GM19468 (cell line): ENCODE measurements at regions not wholly inside any gene's neighbourhood (a gene's known extent, or its start where the extent isn't known, plus 50 kb on each side); places are given as distances from the start of the nearest gene placed in this dataset.

Experiments used
- ATAC-seq: cut with Tn5 transposase; IDR thresholded peaks from one replicate; pipeline ENCODE4 v1.9.1; 2021; ENCODE audit warnings: mild to moderate bottlenecking, moderate library complexity, moderate number of reproducible peaks; ENCODE audit not compliant: unreplicated experiment; ENCODE audit errors: extremely low read depth

DNA sequence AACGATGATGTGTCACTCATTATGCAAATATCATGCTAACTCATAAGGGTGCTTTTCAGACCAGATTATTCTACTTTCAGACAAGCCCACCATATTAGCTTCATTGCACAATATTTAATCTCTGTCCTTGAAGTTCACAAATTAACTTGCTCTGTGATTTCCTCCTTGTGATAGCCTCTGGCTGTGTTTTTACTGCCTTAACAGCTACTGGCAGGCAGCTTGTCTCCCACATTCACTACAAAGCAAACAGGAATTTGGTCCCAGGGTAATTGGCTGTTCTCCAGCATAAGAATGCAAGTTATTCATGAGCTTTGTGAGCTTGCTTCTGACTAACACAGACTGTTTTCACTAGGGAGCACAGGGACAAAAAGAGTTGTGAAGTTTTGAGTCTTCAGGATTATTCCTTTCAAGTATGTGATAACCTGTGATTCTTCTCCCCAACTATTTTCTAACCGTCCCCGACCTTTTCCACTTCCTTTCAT is 87.9 kb upstream of the HMCN1 start:
- no peak for ATAC-seq

DNA sequence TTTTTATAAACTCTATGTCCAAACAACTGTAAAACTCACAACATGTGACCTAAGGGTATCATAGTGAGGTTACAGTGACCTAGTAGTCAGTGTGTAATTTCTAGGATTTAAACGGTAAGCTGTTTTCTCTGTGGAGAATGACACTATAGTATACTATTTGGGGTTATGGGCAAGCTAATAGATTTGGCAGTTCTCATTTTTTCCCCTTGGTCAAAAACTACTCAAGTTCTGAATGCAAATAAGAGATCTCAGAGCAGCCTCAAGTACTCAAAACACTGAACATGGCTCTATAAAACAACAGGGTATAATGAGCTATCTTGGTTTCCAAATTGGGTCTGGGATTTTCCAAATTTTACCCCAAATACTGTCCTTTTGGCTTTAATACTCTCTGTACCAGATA is 88.5 kb upstream of the HMCN1 start:
- no peak for ATAC-seq

DNA sequence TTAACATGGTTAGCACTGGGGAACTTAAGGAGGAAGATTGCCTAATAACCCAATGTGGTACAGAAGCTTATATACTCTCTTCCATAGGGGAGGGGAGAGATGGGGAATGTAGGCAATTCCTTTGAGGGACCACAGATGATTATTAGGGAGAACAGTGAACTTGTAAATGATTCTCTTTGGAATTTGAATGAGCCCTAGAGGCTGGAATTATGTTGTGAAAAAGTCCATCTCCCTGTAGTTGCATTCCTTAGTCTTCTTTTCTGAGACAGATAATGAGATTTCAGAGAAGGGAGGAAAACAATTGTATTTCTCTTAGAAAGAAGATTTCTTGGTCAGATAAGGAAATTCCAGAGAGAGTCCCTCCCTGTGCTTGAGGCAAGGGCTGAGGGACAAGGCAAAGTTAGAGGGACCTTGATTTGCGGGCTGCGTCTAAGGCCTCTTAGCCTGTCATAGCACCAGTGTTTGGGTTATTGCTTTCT is 89.0 kb upstream of the HMCN1 start:
- no peak for ATAC-seq

DNA sequence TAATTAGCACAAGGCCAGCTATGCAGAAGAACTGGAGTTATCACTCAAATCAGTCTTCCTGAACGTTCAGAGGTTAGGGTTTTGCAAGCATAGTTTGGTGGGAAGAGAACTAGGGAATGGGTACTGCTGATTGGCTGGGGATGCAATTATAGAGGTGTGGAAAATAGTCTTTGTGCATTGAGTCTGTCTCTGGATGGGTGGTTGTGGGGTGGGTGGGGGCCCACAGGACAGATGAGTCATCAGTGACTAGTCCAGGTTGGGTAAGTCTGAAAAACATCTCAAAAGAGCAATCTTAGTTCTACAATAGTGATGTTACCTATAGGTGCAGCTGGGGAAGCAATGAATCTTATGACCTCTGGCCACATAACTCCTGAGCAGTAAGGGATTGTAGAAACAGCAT is 89.7 kb upstream of the HMCN1 start:
- ATAC-seq = no peak

DNA sequence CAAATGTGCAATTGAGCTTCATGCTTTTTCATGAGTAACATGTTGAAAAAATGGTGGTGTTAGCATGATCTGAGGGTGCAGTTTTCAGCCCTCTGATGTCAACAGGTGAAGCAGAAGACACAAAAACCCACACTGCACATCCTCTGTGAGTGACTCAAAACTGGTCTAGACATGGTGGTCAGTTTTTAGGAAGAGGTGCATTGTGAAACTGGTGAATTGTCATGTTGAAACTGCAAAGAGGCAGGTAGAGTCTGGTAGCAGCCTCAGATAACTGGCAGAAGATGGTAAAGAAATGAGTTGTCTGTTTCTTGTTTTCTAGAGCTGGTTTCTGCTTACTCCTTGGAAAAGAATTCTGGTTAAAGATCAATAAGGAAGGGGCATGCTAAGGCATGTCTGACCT is 97.3 kb upstream of the HMCN1 start:
- ATAC-seq = peak; percentile 100

DNA sequence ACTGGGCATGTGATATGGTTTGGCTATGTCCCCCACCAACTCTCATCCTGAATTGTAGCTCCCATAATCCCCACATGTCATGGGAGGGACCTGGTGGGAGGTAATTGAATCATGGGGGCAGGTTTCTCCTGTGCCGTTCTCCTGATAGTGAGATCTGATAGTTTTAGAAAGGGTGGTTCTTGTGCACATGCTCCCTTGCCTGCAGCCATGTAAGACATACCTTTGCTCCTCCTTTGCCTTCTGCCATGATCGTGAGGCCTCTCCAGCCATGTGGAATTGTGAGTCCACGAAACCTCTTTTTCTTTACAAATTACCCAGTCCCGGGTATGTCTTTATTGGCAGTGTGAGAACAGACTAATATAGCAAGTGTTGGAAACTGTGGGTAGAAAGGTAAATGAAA is 99.5 kb upstream of the HMCN1 start:
- ATAC-seq = no peak

DNA sequence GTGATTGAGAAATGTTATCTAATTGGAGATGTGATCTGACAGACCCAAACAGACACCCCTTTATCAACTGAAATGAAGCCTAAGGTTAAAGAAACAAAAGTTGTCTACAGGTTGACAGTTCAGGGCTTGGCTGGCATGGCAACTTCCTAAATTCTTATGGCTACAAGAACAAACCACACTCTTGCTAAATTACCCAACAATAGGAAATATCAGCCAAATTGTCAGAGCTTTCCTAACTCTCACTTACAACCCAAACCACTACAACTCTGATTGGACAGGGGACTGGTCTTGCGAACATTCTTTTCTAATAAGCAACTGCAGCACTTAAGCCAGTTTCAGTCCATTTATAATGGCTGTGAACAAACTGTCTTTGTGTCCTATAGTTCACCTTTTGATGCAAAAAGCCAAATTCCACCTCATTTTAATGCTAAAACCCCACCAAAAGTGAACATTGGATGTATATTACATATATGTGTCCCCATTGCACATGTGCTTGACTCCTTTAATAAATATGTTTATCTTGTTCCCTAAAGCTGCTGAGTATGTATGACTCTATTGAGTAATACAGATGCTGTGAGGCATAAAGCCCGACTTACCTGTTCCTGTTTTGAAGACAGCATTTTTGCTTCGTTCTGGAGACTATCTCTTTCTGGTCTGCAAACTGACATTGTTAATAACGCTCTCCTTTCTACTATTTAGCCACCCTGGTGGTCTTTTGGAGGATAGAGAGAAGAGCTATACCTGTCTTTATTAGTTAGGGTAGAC is 101.3 kb upstream of the HMCN1 start:
- ATAC-seq = no peak

DNA sequence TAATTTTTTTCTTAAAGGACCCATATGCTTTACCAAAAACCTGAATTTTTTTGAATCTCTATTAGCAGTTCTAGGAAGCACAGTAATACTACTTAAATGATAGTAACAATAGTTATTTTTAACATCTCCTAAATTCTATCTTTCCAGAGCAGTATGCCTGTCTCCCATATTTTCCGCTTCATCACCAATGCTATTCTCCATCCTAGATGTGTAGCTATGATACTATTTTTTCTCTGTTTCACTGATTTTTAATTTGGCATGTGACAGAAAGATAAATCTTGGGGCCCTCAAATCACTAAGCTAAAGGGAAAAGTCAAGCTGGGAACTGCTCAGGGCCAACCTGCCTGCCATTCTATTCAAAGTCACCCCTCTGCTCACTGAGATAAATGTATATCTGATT is 102.3 kb upstream of the HMCN1 start:
- no peak for ATAC-seq

DNA sequence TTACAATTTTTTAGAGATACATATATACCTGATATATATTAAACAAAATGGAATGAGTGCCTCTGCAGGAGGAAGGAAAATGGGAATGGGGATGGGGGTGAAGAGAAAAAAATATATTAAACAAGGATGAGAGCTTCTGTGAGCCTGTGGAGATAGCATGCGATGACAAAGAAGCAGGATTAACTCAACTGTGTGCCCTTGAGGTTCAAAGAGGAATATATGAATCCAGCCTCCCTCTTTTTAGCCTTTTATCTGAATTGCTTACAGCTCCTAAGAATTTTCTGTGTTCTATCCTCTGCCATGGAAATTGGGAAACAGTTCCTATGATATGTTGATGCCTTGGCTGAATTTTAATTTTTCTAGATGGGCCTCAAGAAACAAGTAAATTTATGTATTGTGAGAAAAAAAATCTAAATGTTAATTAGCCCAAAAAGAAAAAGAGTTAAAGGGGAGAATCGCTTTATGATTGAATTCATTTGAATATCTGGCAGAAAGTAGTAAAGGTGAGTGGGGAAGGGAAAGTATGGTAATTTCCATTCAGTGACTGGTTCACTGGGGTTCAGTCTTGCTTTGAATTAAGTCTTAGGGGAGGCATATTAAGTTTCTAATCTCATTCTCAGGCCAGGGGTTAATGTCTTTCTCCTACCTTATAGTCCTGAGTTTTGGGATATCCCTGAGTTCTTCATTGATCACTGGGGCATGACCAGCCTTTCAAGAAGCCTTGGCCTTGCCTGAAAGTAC is 106.3 kb upstream of the HMCN1 start:
- no peak for ATAC-seq

DNA sequence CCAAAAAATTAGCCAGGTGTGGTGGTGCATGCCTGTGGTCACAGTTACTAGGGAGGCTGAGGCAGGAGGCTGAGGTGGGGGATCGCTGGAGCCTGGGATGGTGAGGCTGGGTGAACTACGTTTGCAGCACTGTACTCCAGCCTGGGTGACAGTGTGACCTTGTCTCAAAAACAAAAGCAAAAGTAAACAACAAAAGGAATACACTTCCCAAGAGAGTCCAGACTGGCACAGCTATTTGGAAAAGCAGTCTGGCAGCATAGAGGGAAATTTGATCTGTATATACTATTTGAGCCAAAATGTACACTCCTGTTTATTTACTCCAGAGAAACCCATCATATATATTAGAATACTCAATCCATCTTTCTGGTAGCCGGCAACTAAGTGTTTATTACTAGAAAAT is 107.0 kb upstream of the HMCN1 start:
- no peak for ATAC-seq

DNA sequence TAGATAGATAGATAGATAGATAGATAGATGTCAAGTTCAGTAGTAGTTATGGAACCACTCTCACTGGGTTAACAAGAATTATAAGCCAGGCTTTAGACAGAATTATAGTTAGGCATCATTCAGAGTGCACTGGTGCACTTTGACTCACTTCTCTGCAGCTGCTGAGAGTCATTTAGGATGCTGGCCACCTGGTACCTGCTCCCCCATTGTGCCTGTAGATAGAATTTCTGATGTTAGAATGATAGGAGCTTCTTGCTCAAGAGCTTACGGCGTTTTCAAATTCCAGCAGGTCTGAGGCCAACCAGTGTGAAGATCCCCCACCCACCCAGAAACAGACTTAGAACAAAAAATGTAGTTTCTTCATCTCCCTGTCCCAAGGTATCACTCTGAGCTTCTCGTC is 107.8 kb upstream of the HMCN1 start:
- no peak for ATAC-seq

DNA sequence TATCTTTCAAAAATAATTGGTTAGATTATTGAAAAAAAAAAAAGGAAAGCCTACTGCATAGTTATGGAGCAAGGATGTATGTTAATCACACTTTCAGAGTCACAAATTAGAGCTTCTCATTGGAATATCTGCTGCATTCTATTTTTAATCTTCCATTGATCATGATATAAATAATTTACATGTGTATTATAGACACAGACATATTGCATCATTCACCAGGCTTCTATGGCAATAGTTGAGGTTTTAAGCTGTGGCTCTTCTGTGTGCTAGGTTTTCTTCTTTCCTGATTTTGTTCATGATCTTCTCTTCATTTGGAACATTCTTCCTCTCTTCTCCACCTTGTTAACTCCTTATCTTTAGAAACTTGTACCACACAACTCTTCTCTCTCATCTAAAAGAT is 123.2 kb upstream of the HMCN1 start:
- no peak for ATAC-seq

DNA sequence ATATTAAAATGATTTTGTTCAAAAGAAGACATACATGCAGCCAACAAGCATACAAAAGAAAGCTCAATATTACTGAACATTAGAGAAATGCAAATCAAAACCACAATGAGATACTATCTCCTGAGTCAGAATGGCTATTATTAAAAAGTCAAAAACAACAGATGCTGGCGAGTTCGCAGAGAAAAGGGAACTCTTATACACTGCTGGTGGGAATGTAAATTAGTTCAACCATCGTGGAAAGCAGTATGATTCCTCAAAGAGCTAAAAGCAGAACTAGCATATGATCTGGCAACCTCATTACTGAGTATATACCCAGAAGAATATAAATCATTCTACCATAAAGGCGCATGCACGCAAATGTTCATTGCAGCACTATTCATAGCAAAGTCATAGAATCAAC is 126.0 kb upstream of the HMCN1 start:
- no peak for ATAC-seq

DNA sequence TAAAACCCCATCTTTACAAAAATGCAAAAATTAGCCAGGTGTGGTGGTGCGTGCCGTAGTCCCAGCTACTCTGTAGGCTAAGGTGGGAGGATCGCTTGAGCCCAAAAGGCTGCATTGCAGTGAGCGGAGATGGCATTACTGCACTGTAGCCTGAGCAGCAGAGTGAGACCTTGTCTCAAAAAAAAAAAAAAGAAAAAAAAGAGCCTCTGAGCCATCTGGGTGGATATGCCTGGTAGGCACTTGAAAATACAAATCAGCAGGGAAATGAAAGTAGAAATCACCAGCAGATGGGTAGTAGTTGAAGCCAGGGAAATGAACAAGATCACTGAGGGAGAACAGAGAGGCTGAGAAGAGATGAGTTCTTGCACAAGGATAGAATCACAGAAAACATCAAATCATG is 131.0 kb upstream of the HMCN1 start:
- ATAC-seq = peak; percentile 60

DNA sequence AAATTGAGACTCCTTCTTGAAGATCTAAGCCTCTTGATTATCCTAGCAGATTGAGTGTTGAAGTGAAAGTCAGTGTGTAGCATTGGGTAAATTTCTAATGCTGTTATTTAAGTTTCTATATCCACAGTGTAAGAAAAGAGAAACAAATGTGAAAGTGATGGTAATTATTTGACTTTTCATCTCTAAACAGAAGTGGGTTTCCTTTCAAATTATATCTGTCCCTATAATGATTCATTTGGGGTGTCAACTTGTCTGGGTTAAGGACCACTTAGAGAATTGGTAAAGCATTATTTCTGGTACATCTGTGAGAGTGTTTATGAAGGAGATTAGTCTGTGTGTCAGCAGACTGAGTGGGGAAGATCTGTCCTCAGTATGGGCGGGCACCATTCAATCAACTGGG is 133.0 kb upstream of the HMCN1 start:
- peak; percentile 16 for ATAC-seq

DNA sequence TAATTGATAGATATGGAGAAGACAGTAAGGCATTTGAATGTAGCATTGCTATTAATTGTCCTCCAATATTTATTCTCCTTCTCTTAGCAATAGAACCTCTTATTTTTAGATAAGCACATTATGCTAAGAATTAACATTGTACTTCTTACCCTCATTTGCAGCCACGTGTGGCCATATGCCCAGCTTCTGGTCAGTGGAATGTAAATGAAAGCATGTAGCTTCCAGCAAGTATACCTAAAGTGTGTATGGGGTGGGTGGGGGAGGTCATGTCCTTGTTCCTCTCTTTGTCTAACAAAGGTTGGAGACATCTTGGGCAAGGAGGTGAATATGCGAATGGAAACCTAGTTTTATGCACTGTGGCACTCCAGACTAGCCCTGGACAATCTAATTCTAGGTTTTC is 133.6 kb upstream of the HMCN1 start:
- no peak for ATAC-seq

DNA sequence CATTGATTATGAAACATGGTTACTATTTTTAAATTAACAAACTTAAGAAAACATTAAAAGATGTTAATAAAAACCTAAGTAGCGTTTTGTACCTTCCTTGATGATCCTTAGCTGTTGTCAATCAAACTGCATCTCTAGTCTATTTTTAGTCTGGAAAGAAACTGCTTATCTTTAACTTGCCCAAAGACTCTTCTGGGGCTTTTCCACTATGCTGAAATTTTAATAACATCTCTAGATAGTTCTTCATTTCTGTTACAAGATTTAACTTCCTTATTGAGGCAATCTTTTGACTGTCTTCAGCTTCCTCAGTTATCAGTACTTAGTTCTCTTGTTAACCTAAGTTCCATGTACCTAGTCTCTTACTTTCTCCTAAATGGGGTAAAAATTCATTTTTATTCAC is 135.9 kb upstream of the HMCN1 start:
- ATAC-seq = no peak

DNA sequence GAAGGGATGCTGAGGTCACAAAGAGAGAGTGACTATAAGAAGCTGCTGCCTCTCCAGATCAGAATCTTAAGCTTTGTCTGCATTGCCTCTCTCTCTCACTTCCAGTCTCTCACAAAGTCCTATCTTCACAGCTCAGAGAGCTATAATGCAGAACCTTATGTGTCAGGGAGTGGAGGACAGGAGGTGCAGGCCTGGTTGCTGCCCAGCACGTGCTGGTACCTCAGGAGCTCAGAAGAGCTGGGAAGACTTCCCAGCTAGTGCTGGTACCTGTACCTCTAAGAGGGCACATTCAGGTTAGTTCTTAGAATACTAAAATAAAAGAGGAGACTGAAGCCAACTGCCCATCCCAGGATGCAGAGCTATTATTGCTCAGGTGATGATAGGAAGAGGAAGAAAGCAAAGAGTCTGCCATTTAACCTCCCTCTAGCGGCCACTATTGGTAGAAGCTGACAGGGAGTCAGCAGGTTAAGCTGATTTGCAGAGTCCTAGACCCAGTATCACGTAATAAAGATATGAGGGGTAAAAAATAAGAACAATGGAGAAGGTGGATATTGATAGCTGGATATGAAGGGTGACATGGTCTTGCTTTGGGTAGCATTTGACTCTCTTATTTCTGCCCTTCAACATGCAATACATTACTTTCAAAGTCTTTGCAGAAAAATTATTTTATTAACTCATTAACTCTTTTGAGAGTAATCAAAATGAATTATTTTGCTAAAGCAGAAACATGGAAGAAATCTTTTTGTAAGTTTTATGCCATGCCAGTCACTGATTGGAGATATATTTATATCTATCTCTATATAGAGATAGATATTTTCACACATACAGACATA is 138.1 kb upstream of the HMCN1 start:
- peak; percentile 49 for ATAC-seq

DNA sequence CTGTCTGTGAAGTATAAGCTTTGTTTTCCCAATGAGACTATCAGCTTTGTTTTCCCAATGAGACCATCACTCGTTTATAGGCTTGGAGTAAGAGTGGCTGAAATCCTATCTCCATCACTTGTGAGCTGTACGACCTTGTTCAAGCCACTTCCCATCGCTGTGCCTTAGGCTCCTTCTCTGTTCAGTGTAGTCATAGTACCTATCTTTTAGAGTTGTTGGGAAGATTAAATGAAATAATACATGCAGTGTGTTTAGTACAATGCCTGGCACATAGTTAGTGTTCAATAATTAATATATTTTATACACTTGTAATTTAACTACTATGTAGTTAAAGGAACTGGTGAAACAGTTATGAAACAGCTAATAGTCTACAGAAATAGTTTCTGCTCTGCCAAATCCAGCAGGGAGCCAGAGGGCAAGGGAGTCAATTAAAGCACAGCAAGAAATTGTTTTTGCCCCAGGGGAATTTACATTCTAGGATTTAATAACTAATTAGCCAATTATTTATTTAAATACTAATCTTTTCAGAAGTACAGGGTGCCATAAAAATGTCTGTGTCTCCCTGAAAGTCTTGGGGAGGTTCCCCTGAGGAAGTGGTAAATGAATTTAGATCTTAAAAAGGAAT is 139.3 kb upstream of the HMCN1 start:
- no peak for ATAC-seq

DNA sequence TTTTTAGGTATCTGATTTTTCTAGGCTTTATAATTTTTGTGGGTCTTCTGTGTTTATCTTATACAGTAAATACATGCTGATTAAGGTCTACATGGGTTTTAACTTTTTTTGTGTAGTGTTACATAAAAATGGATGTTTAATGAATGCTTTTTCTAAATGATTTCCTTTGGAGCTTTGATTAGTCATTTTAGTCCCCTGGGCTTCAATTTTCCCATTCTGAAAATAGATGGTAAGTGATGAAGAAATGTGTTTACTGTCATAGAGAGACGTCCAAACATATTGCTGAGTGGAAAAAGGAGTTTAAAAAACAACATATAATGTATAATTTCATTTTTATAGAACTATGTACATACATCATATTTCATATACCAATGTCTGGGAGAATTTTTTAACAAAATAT is 140.9 kb upstream of the HMCN1 start:
- no peak for ATAC-seq
